SJCRH30 (cell line): ENCODE measurements at regions not wholly inside any gene's neighbourhood (a gene's known extent, or its start where the extent isn't known, plus 50 kb on each side); places are given as distances from the start of the nearest gene placed in this dataset.

ENCODE experiments used
- DNase-seq, 2 experiments: peaks; one replicate each; pipeline ENCODE4 v3.0.0-alpha.2; 2015 to 2020
- H3K27ac ChIP-seq: fragments of 250-450 bp; sonication (Bioruptor Pico); 2 replicates; pipeline ENCODE4 v1.5.1; 2020; ENCODE audit warnings: mild to moderate bottlenecking, moderate library complexity
- H3K27me3 ChIP-seq: fragments of 250-450 bp; sonication (Bioruptor Pico); 2 replicates; pipeline ENCODE4 v1.5.1; 2020; ENCODE audit warnings: mild to moderate bottlenecking, moderate library complexity
- H3K36me3 ChIP-seq: fragments of 250-450 bp; sonication (Bioruptor Pico); 2 replicates; pipeline ENCODE4 v1.5.1; 2020; ENCODE audit warnings: mild to moderate bottlenecking, moderate library complexity
- H3K4me1 ChIP-seq: fragments of 250-450 bp; sonication (Bioruptor Pico); 2 replicates; pipeline ENCODE4 v1.5.1; 2020; ENCODE audit warnings: mild to moderate bottlenecking, moderate library complexity
- H3K4me3 ChIP-seq: fragments of 250-450 bp; sonication (Bioruptor Pico); 2 replicates; pipeline ENCODE4 v1.5.1; 2020; ENCODE audit warnings: mild to moderate bottlenecking, moderate library complexity
- H3K9me3 ChIP-seq: fragments of 250-450 bp; sonication (Bioruptor Pico); replicated peaks from 2 replicates; pipeline ENCODE4 v1.5.1; 2020; ENCODE audit warnings: mild to moderate bottlenecking, moderate library complexity

- Histone ChIP-seq H3K27ac (peak overlapping the region; percentile 57), H3K9me3 (no peaks in the 10 kb centered on the region), H3K4me1 (0 out of 2 replicates have a peak, but pooled peaks cover 2% of the 10 kb centered on the region), H3K36me3 (no peaks in the 10 kb centered on the region), H3K27me3 (no peaks in the 10 kb centered on the region), H3K4me3 (peak overlapping the region; percentile 63)
- peak; percentile 81 to 88 for DNase-seq
Observed at GRCh38 chr11:135075740-135076139, 663.7 kb upstream of the B3GAT1 start.

GRCh38 chr11:135074397-135074998 is 662.5 kb upstream of the B3GAT1 start:
- peak in 1 of 2 experiments; percentile 53 for DNase-seq
- Histone ChIP-seq H3K27me3 (no peaks in the 10 kb centered on the region), H3K9me3 (no peaks in the 10 kb centered on the region), H3K4me1 (0 out of 2 replicates have a peak, but pooled peaks cover 2% of the 10 kb centered on the region), H3K36me3 (no peaks in the 10 kb centered on the region), H3K27ac (no peak overlapping the region), H3K4me3 (no peak overlapping the region)

GRCh38 chr11:135073870-135074269 is 661.8 kb upstream of the B3GAT1 start:
- H3K36me3 ChIP-seq, result no peaks in the 10 kb centered on the region
- no peaks in the 10 kb centered on the region for H3K27me3 ChIP-seq
- 0 out of 2 replicates have a peak, but pooled peaks cover 2% of the 10 kb centered on the region for H3K4me1 ChIP-seq
- no peak overlapping the region for H3K4me3 ChIP-seq
- no peak overlapping the region for H3K27ac ChIP-seq
- DNase-seq, result no peak
- no peaks in the 10 kb centered on the region for H3K9me3 ChIP-seq

GRCh38 chr11:135073381-135073780 is 661.3 kb upstream of the B3GAT1 start:
- Histone ChIP-seq H3K9me3 (no peaks in the 10 kb centered on the region), H3K4me1 (0 out of 2 replicates have a peak, but pooled peaks cover 2% of the 10 kb centered on the region), H3K27me3 (no peaks in the 10 kb centered on the region), H3K36me3 (no peaks in the 10 kb centered on the region), H3K4me3 (no peak overlapping the region), H3K27ac (no peak overlapping the region)
- DNase-seq, result peak in 1 of 2 experiments; percentile 12

GRCh38 chr11:135069890-135070289 is 657.8 kb upstream of the B3GAT1 start:
- Histone ChIP-seq H3K36me3 (no peaks in the 10 kb centered on the region), H3K27ac (no peak overlapping the region), H3K27me3 (no peaks in the 10 kb centered on the region), H3K9me3 (no peaks in the 10 kb centered on the region), H3K4me1 (0 out of 2 replicates have a peak, but pooled peaks cover 2% of the 10 kb centered on the region), H3K4me3 (no peak overlapping the region)
- DNase-seq, result no peak

GRCh38 chr11:135069063-135069462 is 657.0 kb upstream of the B3GAT1 start:
- no peak overlapping the region for H3K4me3 ChIP-seq
- H3K27me3 ChIP-seq, result no peaks in the 10 kb centered on the region
- no peak overlapping the region for H3K27ac ChIP-seq
- no peak for DNase-seq
- H3K9me3 ChIP-seq, result no peaks in the 10 kb centered on the region
- H3K36me3 ChIP-seq, result no peaks in the 10 kb centered on the region
- 0 out of 2 replicates have a peak, but pooled peaks cover 2% of the 10 kb centered on the region for H3K4me1 ChIP-seq

GRCh38 chr11:135062994-135063393 is 651.0 kb upstream of the B3GAT1 start:
- Histone ChIP-seq H3K9me3 (no peaks in the 10 kb centered on the region), H3K27me3 (no peaks in the 10 kb centered on the region), H3K4me1 (no peaks in the 10 kb centered on the region), H3K27ac (no peak overlapping the region), H3K36me3 (no peaks in the 10 kb centered on the region), H3K4me3 (no peak overlapping the region)
- DNase-seq, result no peak

- no peak for DNase-seq
- Histone ChIP-seq H3K27me3 (no peaks in the 10 kb centered on the region), H3K36me3 (no peaks in the 10 kb centered on the region), H3K27ac (no peak overlapping the region), H3K4me1 (no peaks in the 10 kb centered on the region), H3K4me3 (no peak overlapping the region), H3K9me3 (no peaks in the 10 kb centered on the region)
Observed at GRCh38 chr11:135061166-135061565, 649.1 kb upstream of the B3GAT1 start.

GRCh38 chr11:135046986-135047385 is 634.9 kb upstream of the B3GAT1 start:
- Histone ChIP-seq H3K36me3 (no peaks in the 10 kb centered on the region), H3K27me3 (no peaks in the 10 kb centered on the region), H3K27ac (no peak overlapping the region), H3K4me1 (no peaks in the 10 kb centered on the region), H3K4me3 (no peak overlapping the region), H3K9me3 (no peaks in the 10 kb centered on the region)
- DNase-seq, result no peak

- H3K4me3 ChIP-seq, result no peak overlapping the region
- no peaks in the 10 kb centered on the region for H3K27me3 ChIP-seq
- no peak for DNase-seq
- no peaks in the 10 kb centered on the region for H3K36me3 ChIP-seq
- H3K4me1 ChIP-seq, result no peaks in the 10 kb centered on the region
- H3K9me3 ChIP-seq, result no peaks in the 10 kb centered on the region
- H3K27ac ChIP-seq, result no peak overlapping the region
Observed at GRCh38 chr11:135046556-135046955, 634.5 kb upstream of the B3GAT1 start.

GRCh38 chr11:135043434-135043833 is 631.4 kb upstream of the B3GAT1 start:
- Histone ChIP-seq H3K27ac (no peak overlapping the region), H3K36me3 (no peaks in the 10 kb centered on the region), H3K9me3 (no peaks in the 10 kb centered on the region), H3K27me3 (no peaks in the 10 kb centered on the region), H3K4me1 (no peaks in the 10 kb centered on the region), H3K4me3 (no peak overlapping the region)
- no peak for DNase-seq

- H3K27ac ChIP-seq, result no peak overlapping the region
- no peak for DNase-seq
- peaks cover 12% of the 10 kb centered on the region for H3K4me1 ChIP-seq
- H3K4me3 ChIP-seq, result no peak overlapping the region
- no peaks in the 10 kb centered on the region for H3K9me3 ChIP-seq
- H3K36me3 ChIP-seq, result no peaks in the 10 kb centered on the region
- no peaks in the 10 kb centered on the region for H3K27me3 ChIP-seq
Observed at GRCh38 chr11:135037828-135038227, 625.8 kb upstream of the B3GAT1 start.

GRCh38 chr11:135036488-135037297 is 624.7 kb upstream of the B3GAT1 start:
- H3K4me1 ChIP-seq, result peaks cover 12% of the 10 kb centered on the region
- H3K9me3 ChIP-seq, result no peaks in the 10 kb centered on the region
- peak overlapping the region; percentile 62 for H3K27ac ChIP-seq
- no peaks in the 10 kb centered on the region for H3K36me3 ChIP-seq
- H3K27me3 ChIP-seq, result no peaks in the 10 kb centered on the region
- DNase-seq, result peak; percentile 82 to 88
- H3K4me3 ChIP-seq, result no peak overlapping the region

- no peaks in the 10 kb centered on the region for H3K9me3 ChIP-seq
- H3K27me3 ChIP-seq, result no peaks in the 10 kb centered on the region
- DNase-seq, result no peak
- no peak overlapping the region for H3K4me3 ChIP-seq
- no peak overlapping the region for H3K27ac ChIP-seq
- no peaks in the 10 kb centered on the region for H3K36me3 ChIP-seq
- peaks cover 12% of the 10 kb centered on the region for H3K4me1 ChIP-seq
Observed at GRCh38 chr11:135035282-135035681, 623.2 kb upstream of the B3GAT1 start.

GRCh38 chr11:135033540-135033939 is 621.5 kb upstream of the B3GAT1 start:
- peak; percentile 19 to 50 for DNase-seq
- peaks cover 12% of the 10 kb centered on the region for H3K4me1 ChIP-seq
- no peak overlapping the region for H3K4me3 ChIP-seq
- H3K36me3 ChIP-seq, result no peaks in the 10 kb centered on the region
- H3K27ac ChIP-seq, result no peak overlapping the region
- H3K9me3 ChIP-seq, result no peaks in the 10 kb centered on the region
- no peaks in the 10 kb centered on the region for H3K27me3 ChIP-seq
